IPS-NIHi11 (cell line): ENCODE measurements at regions not wholly inside any gene's neighbourhood (a gene's known extent, or its start where the extent isn't known, plus 50 kb on each side); places are given as distances from the start of the nearest gene placed in this dataset.
A peak's percentile ranks its signal among the peaks of the same experiment; 100 is the strongest.
"Not testable (repeated sequence)": the region's sequence is repeated elsewhere in the genome, so short reads cannot be mapped to it uniquely, and the experiment has no call there.

Source experiments
- DNase-seq: peaks from one replicate; pipeline ENCODE4 v3.0.0; 2012; ENCODE audit warnings: mixed read lengths, low spot score

DNA sequence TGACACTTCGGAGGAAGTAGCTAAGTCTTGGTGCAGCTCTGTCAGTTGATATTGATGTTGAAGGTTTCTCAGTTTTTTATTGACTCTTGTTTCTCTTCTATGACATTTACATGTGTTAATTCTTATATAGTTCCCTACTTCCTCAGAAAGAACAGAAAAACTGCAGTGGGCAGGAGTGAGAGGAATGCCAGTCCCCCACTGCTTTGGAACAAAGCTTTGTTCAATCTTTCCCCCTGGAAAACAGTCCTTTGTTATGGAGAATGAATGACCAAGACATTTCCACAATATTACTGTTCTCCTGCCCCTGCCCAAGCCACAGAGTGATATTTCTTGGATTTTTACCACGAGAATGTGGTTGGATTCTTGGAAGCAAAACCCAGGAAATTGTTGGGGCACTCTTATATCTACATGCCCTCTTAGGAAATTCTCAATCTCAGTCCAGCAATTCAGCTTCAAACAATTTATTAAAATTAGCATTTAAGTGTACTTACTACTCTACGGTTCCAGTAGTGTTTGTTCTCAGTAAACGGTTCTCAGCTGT is 258.0 kb upstream of the KCND2 start:
- peak; percentile 18 for DNase-seq

DNA sequence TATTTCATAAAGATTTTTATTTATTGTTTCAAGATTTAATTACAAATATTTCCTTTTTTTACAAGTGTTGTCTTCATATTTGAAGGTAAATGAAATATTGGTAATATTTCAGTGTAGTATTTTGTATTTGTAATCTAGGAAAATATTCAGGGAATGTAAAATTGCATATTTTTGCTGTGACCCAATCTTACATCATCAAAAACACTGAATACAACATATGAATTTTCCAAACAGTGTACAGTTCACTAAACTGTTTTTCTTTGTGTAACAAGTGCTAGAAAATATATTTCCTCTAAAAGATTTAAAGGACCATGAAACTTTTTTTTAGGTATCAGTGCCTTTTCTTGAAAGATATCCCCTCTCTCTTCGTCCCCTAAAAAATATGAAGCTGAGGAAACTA is 251.9 kb upstream of the KCND2 start:
- DNase-seq = no peak

DNA sequence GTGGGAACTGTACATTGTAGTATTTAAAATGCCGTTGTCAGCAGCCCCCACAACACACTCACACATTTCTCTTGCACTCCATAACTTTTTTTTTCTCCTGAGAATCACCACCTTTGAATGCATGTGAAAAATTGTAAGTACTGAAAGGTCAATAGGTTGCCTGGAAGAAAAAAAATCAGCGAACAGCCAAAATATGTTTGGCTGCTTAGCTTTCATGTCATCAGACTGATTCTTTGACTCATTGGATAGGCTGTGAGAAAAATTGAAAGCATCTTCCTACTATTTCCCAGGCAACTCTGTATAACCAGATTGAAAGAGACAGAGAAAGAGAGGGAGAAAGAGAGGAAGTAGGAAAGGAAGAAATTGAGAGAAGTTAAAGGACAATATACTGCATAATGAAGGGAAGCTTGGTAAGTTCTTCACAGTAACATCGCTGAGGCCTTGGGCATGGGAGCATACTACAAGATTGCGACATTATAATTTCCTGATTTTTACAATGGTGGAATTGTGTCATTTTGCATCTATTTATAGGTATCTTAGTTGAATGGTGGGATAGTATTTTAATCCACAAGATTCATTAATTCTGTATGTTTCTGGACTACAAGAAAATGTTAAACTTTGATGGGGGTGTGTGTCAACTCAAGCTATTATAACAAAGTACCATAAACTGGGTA is 249.3 kb upstream of the KCND2 start:
- DNase-seq = no peak

DNA sequence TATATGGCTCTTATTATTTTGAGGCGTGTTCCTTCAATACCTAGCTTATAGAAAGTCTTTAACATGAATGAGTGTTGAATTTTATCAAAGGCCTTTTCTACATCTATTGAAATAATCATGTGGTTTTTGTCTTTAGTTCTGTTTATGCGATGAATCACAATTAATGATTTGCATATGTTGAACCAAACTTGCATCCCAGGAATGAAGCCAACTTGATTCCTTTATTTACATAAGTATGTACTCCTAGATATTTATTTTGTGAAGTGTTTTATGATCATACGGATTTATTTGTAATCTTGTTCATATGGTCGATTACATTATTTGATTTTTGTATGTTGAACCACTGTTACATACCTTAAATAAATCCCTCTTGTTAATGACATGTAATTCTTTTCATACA is 244.3 kb upstream of the KCND2 start:
- no peak for DNase-seq

DNA sequence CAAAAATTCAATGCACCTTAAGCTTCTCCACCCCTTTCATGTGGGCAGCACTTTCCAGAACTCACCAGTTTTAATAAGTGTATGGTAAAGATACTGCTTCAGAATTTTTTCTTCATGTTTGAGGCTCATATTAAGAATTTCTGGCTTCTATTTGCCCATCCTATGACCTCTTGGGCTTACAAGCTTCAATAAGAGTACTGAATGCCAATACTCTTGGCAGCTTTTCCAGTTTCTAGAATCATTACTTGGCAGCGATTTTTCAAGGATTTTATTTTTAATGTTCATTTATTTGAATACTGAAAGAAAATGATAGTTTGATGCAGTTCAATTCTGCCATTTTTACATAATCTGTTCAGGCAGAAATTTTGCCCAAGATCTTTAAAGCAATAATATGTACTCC is 242.1 kb upstream of the KCND2 start:
- DNase-seq = no peak

DNA sequence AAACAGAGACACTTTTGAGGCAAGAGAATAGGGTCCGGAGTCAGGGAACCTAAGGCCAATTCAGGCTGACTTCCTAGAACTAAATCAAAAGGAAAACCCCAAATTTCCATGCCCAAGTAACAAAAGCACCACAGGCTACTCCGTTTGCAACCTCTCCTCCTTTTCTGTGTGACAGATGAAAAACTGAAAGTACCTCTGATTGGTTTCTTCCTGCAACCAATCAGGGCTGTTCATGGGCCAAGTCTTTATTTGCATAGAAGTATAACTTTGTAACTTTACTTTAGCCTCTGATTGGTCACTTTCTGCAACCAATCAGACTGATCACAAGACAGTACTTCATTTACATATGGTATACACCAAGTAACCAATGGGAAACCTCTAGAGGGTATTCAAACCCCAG is 239.9 kb upstream of the KCND2 start:
- DNase-seq = no peak

DNA sequence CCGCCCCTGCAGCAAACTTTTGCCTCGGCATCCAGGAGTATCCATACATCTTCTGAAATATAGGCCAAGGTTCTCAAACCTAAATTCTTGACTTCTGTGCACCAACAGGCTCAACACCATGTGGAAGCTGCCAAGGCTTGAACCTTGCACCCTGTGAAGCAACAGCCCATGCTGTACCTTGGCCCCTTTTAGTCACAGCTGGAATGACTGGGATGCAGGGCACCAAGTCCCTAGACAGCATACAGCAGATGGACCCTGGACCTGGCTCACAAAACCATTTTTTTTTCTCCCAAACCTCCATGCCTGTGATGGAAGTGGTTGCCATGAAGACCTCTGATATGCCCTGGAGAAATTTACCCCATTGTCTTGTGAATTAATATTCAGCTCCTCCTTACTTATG is 233.8 kb upstream of the KCND2 start:
- DNase-seq = no peak

DNA sequence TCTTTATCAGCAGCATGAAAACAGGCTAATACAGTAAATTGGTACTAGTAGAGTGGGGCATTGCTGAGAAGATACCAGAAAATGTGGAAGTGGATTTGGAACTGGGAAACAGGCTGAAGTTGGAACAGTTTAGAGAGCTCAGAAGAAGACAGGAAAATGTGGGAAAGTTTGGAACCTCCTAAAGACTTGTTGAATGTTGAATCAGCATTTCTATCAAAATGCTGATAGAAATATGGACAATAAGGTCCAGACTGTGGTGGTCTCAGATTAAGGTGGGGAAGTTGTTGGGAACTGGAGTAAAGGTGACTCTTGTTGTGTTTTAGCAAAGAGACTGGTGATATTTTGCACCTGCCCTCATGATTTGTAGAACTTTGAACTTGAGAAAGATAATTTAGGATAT is 231.2 kb upstream of the KCND2 start:
- no peak for DNase-seq

DNA sequence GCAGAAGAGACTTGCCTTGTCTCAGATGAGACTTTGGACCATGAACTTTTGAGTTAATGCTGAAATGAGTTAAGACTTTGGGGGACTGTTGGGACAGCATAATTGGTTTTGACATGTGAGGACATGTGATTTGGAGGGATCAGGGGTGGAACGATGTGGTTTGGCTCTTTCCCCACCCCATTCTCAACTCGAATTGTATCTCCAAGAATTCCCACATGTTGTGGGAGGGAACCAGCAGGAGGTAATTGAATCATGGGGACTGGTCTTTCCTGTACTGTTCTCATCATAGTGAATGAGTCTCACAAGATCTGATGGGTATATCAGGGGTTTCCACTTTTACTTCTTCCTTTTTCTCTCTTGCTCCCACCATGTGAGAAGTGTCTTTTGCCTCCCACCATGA is 229.7 kb upstream of the KCND2 start:
- no peak for DNase-seq

DNA sequence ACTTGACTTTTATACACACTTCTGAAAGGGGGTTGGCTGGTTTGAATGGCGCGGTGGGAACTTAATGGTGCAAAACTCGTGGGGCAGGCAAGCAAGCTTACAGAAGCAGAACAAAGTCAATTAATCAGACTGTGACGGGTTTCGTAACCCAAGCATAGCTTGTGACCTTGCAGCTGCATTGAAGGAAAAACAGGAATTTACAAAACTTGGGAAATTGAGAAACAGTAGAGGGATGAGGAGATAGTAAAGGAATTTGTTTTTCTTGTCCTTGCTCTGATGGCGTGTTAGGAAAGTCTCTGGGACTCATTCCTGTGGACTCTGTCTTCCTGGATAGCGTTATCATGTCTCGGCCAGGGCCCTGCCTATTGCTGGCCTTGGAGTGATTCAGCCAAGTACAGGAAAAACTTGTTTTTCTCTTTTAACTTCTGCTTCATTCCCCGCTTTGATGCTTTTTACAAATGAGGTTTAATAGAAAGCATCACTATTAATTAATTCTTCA is 220.0 kb upstream of the KCND2 start:
- DNase-seq = no peak

DNA sequence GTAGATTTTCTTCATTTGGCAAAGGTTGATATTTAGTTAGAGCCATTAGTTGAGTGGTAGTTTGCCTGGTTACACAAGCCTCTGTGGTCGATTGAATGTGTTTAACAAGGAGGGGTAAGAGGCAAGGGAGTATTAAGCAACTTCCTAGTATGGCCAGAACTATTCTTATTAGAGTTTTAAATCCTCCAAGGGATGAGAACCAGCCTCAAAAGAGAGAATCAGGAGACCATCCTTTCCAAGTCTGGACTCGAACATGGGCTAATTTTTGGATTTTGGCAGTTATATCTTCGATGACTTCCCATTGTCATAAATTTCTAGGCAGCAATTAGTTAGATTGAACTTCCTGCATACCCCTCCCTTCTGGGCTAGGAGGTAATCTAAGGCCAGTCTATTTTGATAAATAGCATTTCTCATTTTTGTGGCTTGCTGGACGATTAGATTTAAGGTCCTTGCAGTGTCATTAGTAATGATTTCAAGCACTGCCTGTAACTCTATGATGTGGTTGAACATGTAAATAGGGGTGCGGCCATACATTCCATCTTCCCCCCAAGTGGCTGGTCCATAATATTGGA is 219.5 kb upstream of the KCND2 start:
- DNase-seq = no peak

DNA sequence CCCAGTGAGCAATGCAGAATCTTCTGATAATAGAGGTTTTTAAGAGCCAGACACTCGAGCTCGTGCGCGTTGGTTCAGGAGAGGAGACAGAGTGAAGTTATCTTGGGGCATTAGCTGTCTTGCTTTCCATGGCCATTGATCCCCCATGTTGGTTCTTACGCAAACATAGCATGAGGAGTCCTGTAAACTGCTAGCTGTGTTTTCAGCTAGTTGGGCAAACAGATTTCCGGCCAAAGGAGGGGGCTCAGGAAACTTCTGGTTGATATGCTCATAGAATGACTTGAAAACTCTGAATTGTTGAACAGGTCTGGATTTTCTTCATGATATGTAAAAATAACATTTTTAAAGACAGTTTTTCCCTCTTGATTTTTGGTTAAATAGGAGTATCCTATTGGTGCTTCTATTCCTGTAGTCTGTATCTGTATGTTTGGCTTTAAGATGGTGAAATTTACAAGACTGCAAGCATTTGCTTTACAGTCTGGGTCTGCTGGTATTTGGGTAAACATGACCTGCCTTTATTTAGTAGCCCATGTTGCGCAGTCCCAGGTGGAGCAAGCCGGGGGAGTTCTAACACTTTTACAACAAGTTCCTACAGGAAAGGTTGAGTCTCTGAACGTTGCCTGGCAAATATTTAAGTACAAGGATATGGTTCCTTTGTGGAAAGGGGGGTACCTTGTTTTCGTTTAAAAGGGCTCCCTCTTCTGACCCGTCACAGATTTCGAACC is 218.4 kb upstream of the KCND2 start:
- no peak for DNase-seq

DNA sequence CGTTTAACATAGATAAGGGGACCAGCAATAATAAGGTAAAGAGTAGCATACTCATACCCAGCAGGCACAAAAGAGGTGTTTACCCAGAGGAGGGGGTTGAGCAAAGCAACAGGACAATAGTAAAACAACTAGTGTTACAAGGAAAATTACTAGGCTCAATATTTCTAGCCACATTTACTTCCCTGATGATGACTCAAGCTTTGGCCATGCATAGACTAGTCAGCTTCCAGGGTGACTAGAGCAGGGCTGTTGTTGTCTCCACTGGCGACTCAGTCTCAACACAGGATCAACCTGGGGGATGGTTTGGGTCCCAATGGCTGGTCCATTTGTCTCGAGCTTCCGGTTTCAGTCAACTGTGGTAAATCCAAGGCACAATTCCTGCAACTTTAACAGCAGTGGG is 217.7 kb upstream of the KCND2 start:
- no peak for DNase-seq

DNA sequence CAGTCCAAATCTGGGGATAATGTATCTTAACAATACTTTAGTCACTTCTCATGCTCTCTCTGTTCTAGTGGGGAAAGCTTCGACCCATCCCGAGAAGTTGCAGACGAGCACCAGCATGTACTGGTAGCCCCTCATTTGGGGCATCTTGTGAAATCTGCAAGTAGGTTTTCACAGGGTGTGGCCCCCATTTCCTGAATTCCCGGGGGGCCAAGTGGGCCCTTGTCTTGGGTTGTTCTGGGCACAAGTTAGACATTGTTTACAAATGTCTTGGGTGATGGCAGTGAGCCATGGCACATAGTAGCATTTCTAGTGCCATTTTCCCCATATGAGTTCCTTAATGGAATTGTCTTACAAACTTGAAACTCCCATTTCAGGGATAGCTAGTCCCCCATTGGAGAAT is 216.7 kb upstream of the KCND2 start:
- no peak for DNase-seq

DNA sequence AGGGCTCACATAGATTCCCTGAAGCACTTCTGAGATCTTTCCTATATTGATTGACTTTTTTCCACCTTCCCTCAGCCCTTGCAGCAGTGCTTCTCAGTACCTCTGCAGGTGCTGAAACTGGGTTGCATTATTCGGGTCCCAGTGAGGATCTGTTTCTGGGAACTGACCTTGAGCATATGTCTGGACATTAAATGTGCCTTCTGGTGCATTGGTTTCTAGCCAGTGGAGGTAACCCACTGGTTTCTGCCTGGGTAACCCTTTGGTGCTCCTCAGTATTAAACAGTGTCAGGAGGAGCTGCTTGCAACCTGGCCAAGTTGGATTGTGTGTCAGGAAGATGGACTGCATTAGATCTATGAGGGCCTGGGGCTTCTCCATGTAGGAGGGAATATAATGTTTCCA is 213.3 kb upstream of the KCND2 start:
- no peak for DNase-seq

DNA sequence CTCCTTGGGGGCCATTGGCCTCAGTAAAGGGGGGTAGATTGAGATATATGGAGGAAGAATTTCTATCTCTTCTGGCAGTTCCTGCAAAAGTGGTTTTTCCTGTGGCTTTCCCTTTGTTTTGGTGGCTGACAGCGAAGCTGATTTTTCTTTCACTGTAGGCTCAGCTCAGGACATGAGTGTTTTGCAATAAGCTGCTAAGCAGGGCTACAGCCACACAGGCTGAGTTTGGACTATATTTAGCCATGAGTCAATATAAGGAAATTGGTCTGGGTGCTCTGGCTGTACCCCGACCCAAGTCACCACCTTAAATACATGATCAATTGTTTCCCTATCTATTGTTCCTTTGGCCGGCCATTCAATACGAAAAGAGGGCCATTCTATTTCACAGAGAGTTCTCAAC is 212.7 kb upstream of the KCND2 start:
- no peak for DNase-seq

DNA sequence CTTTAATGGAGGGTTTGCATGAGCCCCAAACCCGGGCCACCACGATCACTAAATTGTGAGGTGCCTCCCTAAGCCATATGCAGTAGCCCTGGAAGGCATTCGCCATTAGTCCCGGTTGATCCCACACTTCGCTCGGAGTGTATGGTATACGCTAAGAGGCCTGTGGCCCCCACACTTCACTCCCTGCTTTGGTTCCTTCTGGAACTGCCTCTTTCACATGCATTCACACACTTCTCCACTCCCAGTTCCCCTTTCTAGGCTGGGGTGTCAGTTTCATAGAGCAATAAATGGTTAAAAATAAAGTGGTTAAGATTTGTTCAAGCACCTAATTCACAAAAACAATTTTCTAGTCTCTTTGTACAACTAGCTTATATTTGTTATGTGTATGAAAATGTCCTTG is 212.1 kb upstream of the KCND2 start:
- no peak for DNase-seq

DNA sequence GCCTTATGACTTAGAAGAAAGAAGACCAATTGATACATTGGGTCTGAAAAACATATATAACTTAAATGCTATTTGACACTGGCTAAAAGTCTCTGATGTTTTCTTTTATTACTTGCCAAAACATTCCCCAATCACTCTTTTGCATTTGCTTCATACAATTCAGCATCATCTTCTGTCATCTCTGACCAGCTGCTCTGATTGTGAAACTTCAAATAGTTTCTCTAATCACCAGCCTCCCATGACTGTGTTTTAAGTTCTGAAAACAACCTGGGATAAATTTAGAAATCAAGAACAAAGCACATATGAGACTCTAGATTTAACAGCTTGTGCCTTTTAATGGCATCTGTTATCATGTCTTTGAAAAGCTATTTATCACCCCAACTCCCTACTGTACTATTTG is 208.4 kb upstream of the KCND2 start:
- no peak for DNase-seq

DNA sequence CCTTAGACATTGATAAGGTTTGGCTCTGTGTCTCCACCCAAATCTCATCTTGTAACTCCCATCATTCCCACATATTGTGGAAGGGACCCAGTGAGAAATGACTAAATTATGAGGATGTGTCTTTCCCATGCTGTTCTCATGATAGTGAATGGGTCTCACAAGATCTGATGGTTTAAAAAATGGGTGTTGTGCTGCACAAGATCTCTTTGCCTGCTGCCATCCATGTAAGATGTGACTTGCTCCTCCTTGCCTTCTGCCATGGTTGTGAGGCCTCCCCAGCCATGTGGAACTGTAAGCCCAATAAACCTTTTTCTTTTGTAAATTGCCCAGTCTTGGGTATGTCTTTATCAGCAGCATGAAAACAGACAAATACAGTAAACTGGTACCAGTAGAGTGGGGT is 206.1 kb upstream of the KCND2 start:
- not testable (repeated sequence) for DNase-seq

DNA sequence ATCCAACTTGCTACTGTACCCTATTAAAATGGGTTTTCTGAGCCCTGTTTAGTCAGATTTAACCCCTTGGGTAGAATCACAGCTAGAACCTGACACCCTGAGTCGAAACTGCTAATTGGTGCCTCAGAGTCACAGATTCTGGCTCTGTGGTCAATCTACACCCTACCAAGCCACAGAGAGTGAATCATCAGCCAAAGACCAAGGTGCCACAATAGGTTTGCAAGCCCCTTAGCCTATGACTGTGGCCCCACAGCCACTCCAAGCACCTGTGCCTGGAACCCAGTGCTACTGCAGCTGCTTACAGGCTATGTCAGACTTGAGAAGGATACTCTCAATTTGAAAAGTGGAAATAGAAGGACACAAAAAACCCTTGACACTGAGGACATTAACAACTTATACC is 202.8 kb upstream of the KCND2 start:
- no peak for DNase-seq

DNA sequence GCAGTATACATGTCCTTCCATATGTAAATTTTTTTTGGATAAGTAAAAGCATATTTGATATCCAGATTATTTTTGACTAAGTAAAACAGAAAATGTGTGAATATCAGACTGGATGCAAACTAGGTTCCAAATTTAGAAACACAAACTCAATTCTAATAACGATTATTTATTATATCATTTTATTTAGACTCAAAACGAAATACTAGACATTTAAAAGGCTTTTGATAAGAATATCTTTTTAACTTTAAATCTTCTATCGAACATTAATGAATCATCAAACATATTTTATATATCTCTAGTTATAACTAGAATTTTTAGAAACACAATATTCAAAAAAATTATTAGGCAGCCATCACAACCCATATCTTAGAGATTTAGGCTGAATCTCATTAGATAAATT is 195.2 kb upstream of the KCND2 start:
- no peak for DNase-seq

DNA sequence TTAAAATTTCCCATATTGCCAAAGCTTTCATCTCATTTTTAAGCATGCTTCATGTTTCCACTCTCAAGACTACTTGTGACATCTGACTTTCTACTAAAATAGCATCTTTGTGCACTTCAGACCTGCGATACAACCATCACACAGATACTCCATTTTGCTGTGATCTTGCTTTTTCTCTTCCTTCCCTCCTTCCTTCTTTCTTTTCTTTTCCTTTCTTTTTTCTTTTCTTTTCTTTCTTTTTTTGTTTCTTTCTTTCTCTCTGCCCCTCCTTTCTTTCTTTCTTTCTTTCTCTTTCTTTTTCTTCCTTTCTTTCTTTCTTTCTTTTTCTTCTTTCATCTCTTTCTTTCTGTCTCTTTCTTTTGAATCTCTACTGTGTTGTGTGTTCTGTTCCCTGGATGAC is 194.0 kb upstream of the KCND2 start:
- DNase-seq = no peak

DNA sequence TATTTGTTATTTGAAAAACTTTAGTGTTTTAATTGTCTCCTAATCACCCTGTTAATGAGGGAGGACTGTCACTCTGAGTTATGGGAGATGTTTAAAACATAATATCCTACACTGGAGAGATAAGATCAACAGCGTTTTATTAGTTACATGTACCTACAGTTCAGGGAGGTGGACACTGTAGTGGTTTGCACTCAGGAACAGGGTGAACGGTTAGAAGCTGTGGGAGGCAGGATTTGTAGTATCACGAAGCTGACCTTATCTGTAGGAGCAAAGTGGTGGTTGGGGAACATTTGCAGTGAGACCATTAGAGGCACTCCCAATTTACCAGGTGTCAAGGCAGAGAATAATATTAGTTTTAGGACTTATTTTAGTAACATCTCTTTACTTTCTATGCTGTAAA is 193.3 kb upstream of the KCND2 start:
- no peak for DNase-seq
